Epithelial cell of esophagus (primary cell): ENCODE measurements at regions not wholly inside any gene's neighbourhood (a gene's known extent, or its start where the extent isn't known, plus 50 kb on each side); places are given as distances from the start of the nearest gene placed in this dataset.

Experiments
- DNase-seq: peaks from one replicate; pipeline ENCODE4 v3.0.0; 2010; ENCODE audit warnings: low read depth
- H3K4me3 ChIP-seq: 2 replicates; pipeline ENCODE4 v1.5.1; 2011; ENCODE audit warnings: mild to moderate bottlenecking, low read length, control low read depth
- CTCF ChIP-seq: IDR thresholded peaks from 2 replicates; pipeline ENCODE4 v1.5.1; 2011; ENCODE audit warnings: low read depth, mild to moderate bottlenecking, low read length, control low read depth, inconsistent platforms; ENCODE audit not compliant: insufficient read depth; ENCODE audit errors: missing control alignments

DNA sequence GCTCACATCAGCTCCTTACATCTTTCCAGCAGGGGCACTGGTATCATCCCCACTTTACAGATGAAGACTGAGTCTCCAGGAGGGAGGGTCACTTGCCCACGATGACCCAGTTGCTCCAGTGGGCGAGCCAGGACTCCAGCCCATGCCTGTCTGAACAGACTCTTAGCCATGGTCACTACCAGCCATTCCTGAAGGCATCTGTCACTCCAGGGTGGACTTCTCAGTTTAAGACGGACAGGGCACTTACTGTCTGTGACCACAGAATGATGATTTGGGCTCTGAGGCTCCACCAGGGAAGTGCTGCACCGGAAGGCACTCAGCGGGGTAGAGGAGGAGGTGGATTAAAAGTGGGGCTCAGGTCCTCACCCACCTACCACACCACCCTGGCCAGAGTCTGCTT lies 104.0 kb upstream of the SLC6A6 start:
- DNase-seq, result no peak
- no peak for TF ChIP-seq CTCF

DNA sequence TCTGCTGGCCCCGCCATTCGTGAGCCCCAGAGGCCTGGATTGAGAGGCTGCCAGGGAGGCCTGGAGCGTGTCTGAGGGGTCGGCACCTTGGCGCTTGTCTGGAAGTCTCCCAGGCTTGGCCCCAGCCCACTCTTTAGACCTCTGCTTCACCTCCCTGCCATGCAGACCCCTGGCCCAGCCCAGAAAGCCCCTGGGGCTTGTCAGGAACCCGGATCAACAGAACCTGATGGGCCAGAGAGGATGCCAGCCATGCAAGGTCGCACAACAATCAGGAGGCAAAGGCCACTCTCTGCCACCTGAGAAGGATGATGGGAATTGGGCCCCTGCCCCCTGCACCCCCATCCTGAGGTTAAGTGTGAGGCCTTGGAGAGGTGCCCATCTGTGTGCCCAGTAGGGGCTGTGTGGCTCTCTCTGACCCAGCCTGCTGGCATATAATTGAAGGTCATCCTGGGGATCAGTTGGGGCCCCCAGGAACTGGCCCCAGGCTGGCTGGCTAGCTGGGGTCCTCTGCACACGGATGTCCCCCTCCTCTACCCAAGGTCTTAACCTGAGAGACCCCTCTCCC lies 103.3 kb upstream of the SLC6A6 start:
- H3K4me3 ChIP-seq, result no peak overlapping the region
- no peak for DNase-seq
- TF ChIP-seq CTCF, result no peak

More for the DNA sequence above, 104.0 kb upstream of the SLC6A6 start:
- H3K4me3 ChIP-seq, result no peak overlapping the region

DNA sequence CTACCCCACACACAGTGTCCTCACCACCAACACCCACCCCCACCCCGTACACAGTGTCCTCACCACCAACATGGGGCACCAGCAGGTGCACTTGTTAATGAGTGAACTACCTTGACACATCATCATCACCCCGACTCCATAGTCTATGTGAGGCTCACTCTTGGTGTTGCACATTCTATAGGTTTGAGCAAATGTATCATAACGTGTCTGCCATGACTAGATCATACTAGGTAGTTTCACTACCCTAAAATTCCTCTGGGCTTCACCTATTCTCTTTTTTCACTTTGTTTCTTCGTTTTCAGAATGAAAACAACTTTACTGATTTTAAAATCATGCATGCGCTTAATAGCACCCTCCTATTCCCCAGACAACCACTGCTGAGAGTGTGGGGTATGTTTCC lies 102.6 kb upstream of the SLC6A6 start:
- no peak for TF ChIP-seq CTCF
- DNase-seq, result no peak
- H3K4me3 ChIP-seq, result no peak overlapping the region

GRCh38 chr3:14300721-14301399 lies 101.5 kb upstream of the SLC6A6 start:
- TF ChIP-seq CTCF, result no peak
- DNase-seq, result no peak
- H3K4me3 ChIP-seq, result no peak overlapping the region

- no peak for TF ChIP-seq CTCF
- H3K4me3 ChIP-seq, result no peak overlapping the region
- DNase-seq, result peak; percentile 87
These were observed 100.8 kb upstream of the SLC6A6 start for GRCh38 chr3:14301558-14301957.

DNA sequence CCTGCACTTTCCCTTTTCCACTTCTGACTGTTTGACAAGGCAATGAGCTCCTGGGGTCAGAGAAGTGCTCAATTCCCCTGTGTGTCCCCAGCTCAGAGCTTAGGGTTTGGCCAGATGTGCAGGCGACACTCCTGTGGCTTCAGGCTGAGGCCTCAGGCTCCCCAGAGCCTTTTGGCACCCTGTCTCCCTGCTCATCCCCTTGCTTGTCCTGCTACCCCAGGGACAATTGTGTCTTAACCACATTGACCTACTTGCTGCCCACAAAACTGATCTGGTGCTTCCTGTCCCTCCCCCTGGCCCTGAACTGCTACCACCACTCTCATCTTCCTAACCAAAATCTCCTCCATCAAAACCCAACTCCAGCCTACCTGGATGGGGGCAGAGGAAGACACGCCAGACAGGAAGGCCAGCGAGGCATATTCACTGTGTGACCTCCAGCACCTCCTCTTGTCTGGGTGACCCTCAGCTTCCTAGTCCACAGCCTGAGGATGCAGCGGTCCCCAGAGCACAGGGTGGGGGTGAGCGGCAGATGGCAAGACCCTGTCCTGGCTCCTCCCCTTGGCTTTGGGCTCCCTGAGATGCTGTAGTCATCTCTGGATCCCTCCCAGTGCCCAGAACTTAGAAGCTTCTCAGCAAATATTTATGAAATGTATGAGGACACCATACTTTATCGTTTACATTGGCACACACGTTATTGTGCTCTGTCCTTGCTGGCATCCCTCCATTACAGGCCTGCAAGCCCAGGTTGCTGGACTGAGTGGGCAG lies 98.9 kb upstream of the SLC6A6 start:
- no peak for TF ChIP-seq CTCF
- no peak overlapping the region for H3K4me3 ChIP-seq
- no peak for DNase-seq
